Neuronal stem cell (in vitro differentiated cells): ENCODE measurements at regions not wholly inside any gene's neighbourhood (a gene's known extent, or its start where the extent isn't known, plus 50 kb on each side); places are given as distances from the start of the nearest gene placed in this dataset.

Experiments used
- DNase-seq: peaks from one replicate; pipeline ENCODE4 v3.0.0-alpha.2; 2013; ENCODE audit warnings: low spot score
- H2AFZ ChIP-seq: one replicate; pipeline ENCODE4 v1.6.1; 2013; ENCODE audit warnings: mild to moderate bottlenecking, low read length, inconsistent platforms
- H2AK5ac ChIP-seq: 2 replicates; pipeline ENCODE4 v1.6.1; 2013; ENCODE audit warnings: low read depth, mild to moderate bottlenecking, inconsistent platforms, low read length, moderate library complexity, mixed read lengths
- H2BK120ac ChIP-seq: 2 replicates; pipeline ENCODE4 v1.6.1; 2013; ENCODE audit warnings: low read depth, mild to moderate bottlenecking, inconsistent platforms, low read length, moderate library complexity, mixed read lengths
- H2BK12ac ChIP-seq: one replicate; pipeline ENCODE4 v1.6.1; 2013; ENCODE audit warnings: low read length, inconsistent platforms
- H2BK15ac ChIP-seq: 2 replicates; pipeline ENCODE4 v1.6.1; 2013; ENCODE audit warnings: mild to moderate bottlenecking, low read length, inconsistent platforms, mixed read lengths
- H2BK5ac ChIP-seq: one replicate; pipeline ENCODE4 v1.6.1; 2013; ENCODE audit warnings: inconsistent platforms, mild to moderate bottlenecking, low read length, moderate library complexity
- H3K14ac ChIP-seq: one replicate; pipeline ENCODE4 v1.6.1; 2013; ENCODE audit warnings: low read length, inconsistent platforms
- H3K18ac ChIP-seq: 2 replicates; pipeline ENCODE4 v1.6.1; 2013; ENCODE audit warnings: low read length, inconsistent platforms
- H3K23ac ChIP-seq: 2 replicates; pipeline ENCODE4 v1.6.1; 2013; ENCODE audit warnings: low read depth, mild to moderate bottlenecking, mixed read lengths, low read length, inconsistent platforms; ENCODE audit not compliant: poor library complexity
- H3K27ac ChIP-seq: replicated peaks from 3 replicates; pipeline ENCODE4 v1.5.1; 2013; ENCODE audit warnings: low read length, inconsistent platforms
- H3K27me3 ChIP-seq, 3 experiments: 2 replicates each; pipeline ENCODE4 v1.6.1; 2013; ENCODE audit warnings: low read length in 3 of 3, mild to moderate bottlenecking in 2 of 3, inconsistent platforms in 1 of 3, low read depth in 1 of 3, mixed read lengths in 1 of 3, moderate library complexity in 1 of 3; ENCODE audit not compliant: control insufficient read depth in 3 of 3, insufficient read depth in 3 of 3
- H3K36me3 ChIP-seq, 2 donors: replicated peaks in 1 of 2; 2 replicates each; pipeline ENCODE4 v1.6.1; 2013; ENCODE audit warnings: low read length in 2 of 2; ENCODE audit not compliant: control insufficient read depth in 2 of 2, insufficient read depth in 2 of 2
- H3K4ac ChIP-seq: 2 replicates; pipeline ENCODE4 v1.6.1; 2013; ENCODE audit warnings: inconsistent platforms, mild to moderate bottlenecking, low read length, moderate library complexity
- H3K4me1 ChIP-seq, 2 donors: 1 replicate in 1 of 2; 2 replicates in 1 of 2; pipeline ENCODE4 v1.6.1; 2013; ENCODE audit warnings: low read length in 2 of 2, low read depth in 1 of 2; ENCODE audit not compliant: control insufficient read depth in 2 of 2, insufficient read depth in 1 of 2
- H3K4me2 ChIP-seq: one replicate; pipeline ENCODE4 v1.6.1; 2013; ENCODE audit warnings: mild to moderate bottlenecking, low read length, inconsistent platforms; ENCODE audit not compliant: insufficient read depth, poor library complexity, severe bottlenecking
- H3K4me3 ChIP-seq, 2 donors: 2 replicates each; pipeline ENCODE4 v1.5.1; 2013; ENCODE audit warnings: low read length in 2 of 2, mild to moderate bottlenecking in 2 of 2, inconsistent platforms in 1 of 2, moderate library complexity in 1 of 2
- H3K79me1 ChIP-seq: one replicate; pipeline ENCODE4 v1.6.1; 2013; ENCODE audit warnings: low read depth, mild to moderate bottlenecking, inconsistent platforms, low read length, moderate library complexity
- H3K9ac ChIP-seq: one replicate; pipeline ENCODE4 v1.6.1; 2013; ENCODE audit warnings: mild to moderate bottlenecking, low read depth, low read length, inconsistent platforms; ENCODE audit not compliant: poor library complexity
- H3K9me3 ChIP-seq, 2 donors: replicated peaks in 1 of 2; 2 replicates each; pipeline versions ENCODE3 to v1.6.1; 2013; ENCODE audit warnings: low read length in 2 of 2, mild to moderate bottlenecking in 2 of 2, inconsistent platforms in 1 of 2, low read depth in 1 of 2, mixed read lengths in 1 of 2, moderate library complexity in 1 of 2; ENCODE audit not compliant: control insufficient read depth in 2 of 2, insufficient read depth in 1 of 2
- H4K8ac ChIP-seq: one replicate; pipeline ENCODE4 v1.6.1; 2013; ENCODE audit warnings: low read depth, mild to moderate bottlenecking, inconsistent platforms, low read length, moderate library complexity
- H4K91ac ChIP-seq: one replicate; pipeline ENCODE4 v1.6.1; 2013; ENCODE audit warnings: low read length, low read depth, mild to moderate bottlenecking, inconsistent platforms; ENCODE audit not compliant: poor library complexity
- WGBS, 2 donors: extraction: QIAGEN DNeasy Blood & Tissue Kit; methylation state at CpG; one replicate each; pipeline ENCODE4 v1.1.7; 2013; ENCODE audit warnings: missing lambda C conversion rate in 2 of 2, mixed read lengths in 1 of 2; ENCODE audit not compliant: insufficient read length in 2 of 2, insufficient replicate concordance in 1 of 2; ENCODE audit errors: extremely low coverage in 2 of 2; 5-methylcytosine and 5-hydroxymethylcytosine counted together

- H4K8ac ChIP-seq = no peak overlapping the region
- H2AFZ ChIP-seq = no peak overlapping the region
- no peak overlapping the region for H3K4me2 ChIP-seq
- H3K79me1 ChIP-seq = no peaks in the 10 kb centered on the region
- H2BK12ac ChIP-seq = no peak overlapping the region
- no peak overlapping the region for H4K91ac ChIP-seq
- H3K27ac ChIP-seq = no peak overlapping the region
- H3K4me1 ChIP-seq = no peaks in the 10 kb centered on the region
- H3K27me3 ChIP-seq = no peaks in the 10 kb centered on the region
- H3K4me3 ChIP-seq = no peak overlapping the region
- H3K14ac ChIP-seq = no peak overlapping the region
- H3K23ac ChIP-seq = no peak overlapping the region
- no peaks in the 10 kb centered on the region for H3K9me3 ChIP-seq
- H2BK120ac ChIP-seq = no peak overlapping the region
- no peak overlapping the region for H2AK5ac ChIP-seq
- no peak overlapping the region for H3K18ac ChIP-seq
- no peaks in the 10 kb centered on the region for H3K36me3 ChIP-seq
- no peak overlapping the region for H2BK5ac ChIP-seq
- no peak overlapping the region for H2BK15ac ChIP-seq
- no peak for DNase-seq
- no peak overlapping the region for H3K4ac ChIP-seq
- WGBS, 2 donors = no CpG with 5 or more reads among the region's 5 CpGs
- H3K9ac ChIP-seq = no peak overlapping the region
Measured at GRCh38 chr12:115879354-115879753, 398.1 kb downstream of the MED13L start.

- no peaks in the 10 kb centered on the region for H3K27me3 ChIP-seq
- no peak overlapping the region for H4K91ac ChIP-seq
- H2BK5ac ChIP-seq = no peak overlapping the region
- H4K8ac ChIP-seq = no peak overlapping the region
- no peaks in the 10 kb centered on the region for H3K9me3 ChIP-seq
- no peaks in the 10 kb centered on the region for H3K4me1 ChIP-seq
- no peak overlapping the region for H3K18ac ChIP-seq
- H3K36me3 ChIP-seq = no peaks in the 10 kb centered on the region
- H3K4me3 ChIP-seq = no peak overlapping the region
- DNase-seq = no peak
- no peak overlapping the region for H2AFZ ChIP-seq
- no peak overlapping the region for H3K23ac ChIP-seq
- H3K4ac ChIP-seq = no peak overlapping the region
- no CpG with 5 or more reads among the region's 3 CpGs for WGBS, 2 donors
- no peak overlapping the region for H2BK12ac ChIP-seq
- no peak overlapping the region for H3K14ac ChIP-seq
- H3K27ac ChIP-seq = no peak overlapping the region
- H2BK15ac ChIP-seq = no peak overlapping the region
- H3K79me1 ChIP-seq = no peaks in the 10 kb centered on the region
- no peak overlapping the region for H2BK120ac ChIP-seq
- no peak overlapping the region for H2AK5ac ChIP-seq
- no peak overlapping the region for H3K4me2 ChIP-seq
- no peak overlapping the region for H3K9ac ChIP-seq
Measured at GRCh38 chr12:115873451-115874082, 403.9 kb downstream of the MED13L start.

- Histone ChIP-seq H3K4me2 (no peak overlapping the region), H3K14ac (no peak overlapping the region), H4K8ac (no peak overlapping the region), H3K79me1 (no peaks in the 10 kb centered on the region), H3K18ac (no peak overlapping the region), H2BK5ac (no peak overlapping the region), H3K4me1 (no peaks in the 10 kb centered on the region), H2BK120ac (no peak overlapping the region), H3K27me3 (no peaks in the 10 kb centered on the region), H3K4ac (no peak overlapping the region), H3K23ac (no peak overlapping the region), H3K36me3 (no peaks in the 10 kb centered on the region), H4K91ac (no peak overlapping the region), H3K9me3 (no peaks in the 10 kb centered on the region), H2AK5ac (no peak overlapping the region), H2AFZ (no peak overlapping the region), H2BK12ac (no peak overlapping the region), H2BK15ac (no peak overlapping the region), H3K27ac (no peak overlapping the region), H3K9ac (no peak overlapping the region), H3K4me3 (no peak overlapping the region)
- no CpG with 5 or more reads among the region's 4 CpGs for WGBS, 2 donors
- DNase-seq = no peak
Measured at GRCh38 chr12:115872919-115873357, 404.6 kb downstream of the MED13L start.

GRCh38 chr12:115872212-115872611 lies 405.3 kb downstream of the MED13L start:
- Histone ChIP-seq H3K18ac (no peak overlapping the region), H2BK15ac (no peak overlapping the region), H3K36me3 (no peaks in the 10 kb centered on the region), H2AK5ac (no peak overlapping the region), H3K4me2 (no peak overlapping the region), H2BK5ac (no peak overlapping the region), H4K8ac (no peak overlapping the region), H3K4ac (no peak overlapping the region), H3K4me1 (no peaks in the 10 kb centered on the region), H4K91ac (no peak overlapping the region), H3K27ac (no peak overlapping the region), H3K14ac (no peak overlapping the region), H3K27me3 (no peaks in the 10 kb centered on the region), H3K9ac (no peak overlapping the region), H3K23ac (no peak overlapping the region), H3K4me3 (no peak overlapping the region), H2AFZ (no peak overlapping the region), H3K79me1 (no peaks in the 10 kb centered on the region), H2BK120ac (no peak overlapping the region), H3K9me3 (no peaks in the 10 kb centered on the region), H2BK12ac (no peak overlapping the region)
- no CpG with 5 or more reads among the region's 1 CpG for WGBS, 2 donors
- no peak for DNase-seq
